PC-3 (cell line): ENCODE measurements at regions not wholly inside any gene's neighbourhood (a gene's known extent, or its start where the extent isn't known, plus 50 kb on each side); places are given as distances from the start of the nearest gene placed in this dataset.

Experiments used
- CTCF ChIP-seq: fragments of 300-600 bp; sonication (generic); conservative IDR thresholded peaks from 2 replicates; pipeline ENCODE4 v1.5.1; 2017; ENCODE audit warnings: antibody characterized with exemption, low read depth, mild to moderate bottlenecking, low read length
- EZH2 ChIP-seq: fragments of 300-600 bp; sonication (generic); IDR thresholded peaks from one replicate; pipeline ENCODE4 v1.6.1; 2017; ENCODE audit warnings: antibody characterized with exemption, mild to moderate bottlenecking, low read length; ENCODE audit not compliant: unreplicated experiment

GRCh38 chr11:19552161-19552560, 160.5 kb upstream of the NAV2 start:
- TF ChIP-seq CTCF, result no peak
- TF ChIP-seq EZH2, result no peak
